ENCODE measurements at regions not wholly inside any gene's neighbourhood (a gene's known extent, or its start where the extent isn't known, plus 50 kb on each side); places are given as distances from the start of the nearest gene placed in this dataset.

DNA sequence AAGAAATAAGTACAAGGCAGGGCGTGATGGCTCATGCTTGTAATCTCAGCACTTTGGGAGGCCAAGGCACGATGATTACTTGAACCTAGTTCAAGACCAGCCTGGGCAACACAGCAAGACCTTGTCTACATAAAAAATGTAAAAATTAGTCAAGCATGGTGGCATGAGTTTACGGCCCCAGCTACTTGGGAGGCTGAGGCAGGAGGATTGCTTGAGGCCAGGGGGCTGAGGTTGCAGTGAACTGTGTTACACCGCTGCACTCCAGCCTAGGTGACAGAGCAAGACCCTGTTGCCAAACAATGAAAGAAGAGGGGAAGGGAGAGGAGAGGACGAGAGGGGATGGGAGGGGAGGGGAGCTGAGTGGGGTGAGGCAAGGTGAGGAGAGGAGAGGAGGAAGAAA, 152.7 kb upstream of the PRICKLE2 start:
- TF ChIP-seq, protein P1, sequence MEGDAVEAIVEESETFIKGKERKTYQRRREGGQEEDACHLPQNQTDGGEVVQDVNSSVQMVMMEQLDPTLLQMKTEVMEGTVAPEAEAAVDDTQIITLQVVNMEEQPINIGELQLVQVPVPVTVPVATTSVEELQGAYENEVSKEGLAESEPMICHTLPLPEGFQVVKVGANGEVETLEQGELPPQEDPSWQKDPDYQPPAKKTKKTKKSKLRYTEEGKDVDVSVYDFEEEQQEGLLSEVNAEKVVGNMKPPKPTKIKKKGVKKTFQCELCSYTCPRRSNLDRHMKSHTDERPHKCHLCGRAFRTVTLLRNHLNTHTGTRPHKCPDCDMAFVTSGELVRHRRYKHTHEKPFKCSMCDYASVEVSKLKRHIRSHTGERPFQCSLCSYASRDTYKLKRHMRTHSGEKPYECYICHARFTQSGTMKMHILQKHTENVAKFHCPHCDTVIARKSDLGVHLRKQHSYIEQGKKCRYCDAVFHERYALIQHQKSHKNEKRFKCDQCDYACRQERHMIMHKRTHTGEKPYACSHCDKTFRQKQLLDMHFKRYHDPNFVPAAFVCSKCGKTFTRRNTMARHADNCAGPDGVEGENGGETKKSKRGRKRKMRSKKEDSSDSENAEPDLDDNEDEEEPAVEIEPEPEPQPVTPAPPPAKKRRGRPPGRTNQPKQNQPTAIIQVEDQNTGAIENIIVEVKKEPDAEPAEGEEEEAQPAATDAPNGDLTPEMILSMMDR (conservative IDR thresholded peaks at IDR 0.05; ENCODE audit: low read length), result no peak
- no peak for TF ChIP-seq EZH2phosphoT487 (IDR thresholded peaks at IDR 0.05; ENCODE audit: borderline replicate concordance, low read depth, low read length)
